ENCODE measurements at regions not wholly inside any gene's neighbourhood (a gene's known extent, or its start where the extent isn't known, plus 50 kb on each side); places are given as distances from the start of the nearest gene placed in this dataset.

- TF ChIP-seq POLR2AphosphoS5 (IDR thresholded peaks at IDR 0.05; ENCODE audit: borderline replicate concordance, low read depth, low read length) (no peak), EZH2 (IDR thresholded peaks at IDR 0.05) (no peak), FOXP2 (optimal IDR thresholded peaks at IDR 0.05; ENCODE audit: control extremely low read depth, extremely low read length, insufficient read depth) (no peak)
Measured at GRCh38 chr2:234550511-234551107, 53.7 kb upstream of the ARL4C start.
